ENCODE measurements at regions not wholly inside any gene's neighbourhood (a gene's known extent, or its start where the extent isn't known, plus 50 kb on each side); places are given as distances from the start of the nearest gene placed in this dataset.

DNA sequence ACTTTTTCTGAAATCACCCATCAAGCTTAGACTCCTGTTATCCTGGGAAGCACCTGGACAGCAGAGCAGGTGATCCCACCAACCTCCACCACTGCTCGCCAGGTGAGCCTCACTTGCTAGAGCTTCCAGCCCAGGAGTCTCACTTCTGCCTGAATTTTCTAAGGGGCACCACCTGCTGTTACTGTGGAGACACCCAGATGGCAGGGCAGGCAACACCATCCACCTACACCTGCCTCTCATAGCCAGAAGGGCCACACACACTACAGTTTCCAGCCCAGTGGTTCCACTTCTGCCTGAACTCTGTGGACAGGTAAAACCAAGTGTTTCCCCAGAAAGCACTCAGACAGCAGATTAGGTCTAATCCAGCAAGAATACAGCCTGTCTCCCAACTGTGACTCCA lies 262.0 kb downstream of the ARAP2 start:
- Mint-ChIP-seq H3K9me3 (peaks cover 0 to 10% (median 3%) of the 10 kb centered on the region in 7 donors), H3K27ac (no peak overlapping the region), H3K36me3 (no peaks in the 10 kb centered on the region), H3K4me1 (peaks cover 3% of the 10 kb centered on the region), H3K4me3 (no peak overlapping the region), H3K27me3 (ENCODE audit: low read depth in 3 of 3) (no peaks in the 10 kb centered on the region)
- H3K27ac ChIP-seq (ENCODE audit: low read depth in 1 of 2, low read length in 2 of 2), result no peak overlapping the region
- H3K4me3 ChIP-seq (replicated peaks in 1 of 3; ENCODE audit: low read depth in 2 of 3, low read length in 3 of 3), result no peak overlapping the region
- no peaks in the 10 kb centered on the region for H3K27me3 ChIP-seq (ENCODE audit: control insufficient read depth in 2 of 2, insufficient read depth in 2 of 2, low read length in 2 of 2)
- no peaks in the 10 kb centered on the region for H4K20me1 ChIP-seq (ENCODE audit: insufficient read depth, low read length)
- H3K4me2 ChIP-seq (replicated peaks; ENCODE audit: extremely low read depth, low read length, poor library complexity, severe bottlenecking), result no peak overlapping the region
- intact Hi-C loops (cut with micrococcal nuclease), result no loop called here
- no peak overlapping the region for H3K9ac ChIP-seq (ENCODE audit: insufficient read depth, low read length, poor library complexity, severe bottlenecking)
- H3K4me1 ChIP-seq (ENCODE audit: control insufficient read depth in 1 of 2, insufficient read depth in 2 of 2, low read length in 2 of 2), result no peaks in the 10 kb centered on the region
- H3K9me3 ChIP-seq (replicated peaks in 1 of 2; ENCODE audit: control insufficient read depth in 1 of 2, insufficient read depth in 1 of 2, low read length in 2 of 2), result no peaks in the 10 kb centered on the region
- H3K36me3 ChIP-seq (replicated peaks in 1 of 2; ENCODE audit: control insufficient read depth in 1 of 2, insufficient read depth in 2 of 2, low read length in 2 of 2), result no peaks in the 10 kb centered on the region
- no peaks in the 10 kb centered on the region for H3K79me2 ChIP-seq (ENCODE audit: insufficient read depth, low read length)
- 100% methylated on average over 1 of the region's 1 CpG for WGBS (ENCODE audit: insufficient coverage)
- DNase-seq, result no peak
- H2AFZ ChIP-seq (ENCODE audit: insufficient read depth, low read depth, low read length, poor library complexity, severe bottlenecking), result no peak overlapping the region
- TF ChIP-seq, protein P1, sequence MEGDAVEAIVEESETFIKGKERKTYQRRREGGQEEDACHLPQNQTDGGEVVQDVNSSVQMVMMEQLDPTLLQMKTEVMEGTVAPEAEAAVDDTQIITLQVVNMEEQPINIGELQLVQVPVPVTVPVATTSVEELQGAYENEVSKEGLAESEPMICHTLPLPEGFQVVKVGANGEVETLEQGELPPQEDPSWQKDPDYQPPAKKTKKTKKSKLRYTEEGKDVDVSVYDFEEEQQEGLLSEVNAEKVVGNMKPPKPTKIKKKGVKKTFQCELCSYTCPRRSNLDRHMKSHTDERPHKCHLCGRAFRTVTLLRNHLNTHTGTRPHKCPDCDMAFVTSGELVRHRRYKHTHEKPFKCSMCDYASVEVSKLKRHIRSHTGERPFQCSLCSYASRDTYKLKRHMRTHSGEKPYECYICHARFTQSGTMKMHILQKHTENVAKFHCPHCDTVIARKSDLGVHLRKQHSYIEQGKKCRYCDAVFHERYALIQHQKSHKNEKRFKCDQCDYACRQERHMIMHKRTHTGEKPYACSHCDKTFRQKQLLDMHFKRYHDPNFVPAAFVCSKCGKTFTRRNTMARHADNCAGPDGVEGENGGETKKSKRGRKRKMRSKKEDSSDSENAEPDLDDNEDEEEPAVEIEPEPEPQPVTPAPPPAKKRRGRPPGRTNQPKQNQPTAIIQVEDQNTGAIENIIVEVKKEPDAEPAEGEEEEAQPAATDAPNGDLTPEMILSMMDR (IDR thresholded peaks at IDR 0.05), result no peak

DNA sequence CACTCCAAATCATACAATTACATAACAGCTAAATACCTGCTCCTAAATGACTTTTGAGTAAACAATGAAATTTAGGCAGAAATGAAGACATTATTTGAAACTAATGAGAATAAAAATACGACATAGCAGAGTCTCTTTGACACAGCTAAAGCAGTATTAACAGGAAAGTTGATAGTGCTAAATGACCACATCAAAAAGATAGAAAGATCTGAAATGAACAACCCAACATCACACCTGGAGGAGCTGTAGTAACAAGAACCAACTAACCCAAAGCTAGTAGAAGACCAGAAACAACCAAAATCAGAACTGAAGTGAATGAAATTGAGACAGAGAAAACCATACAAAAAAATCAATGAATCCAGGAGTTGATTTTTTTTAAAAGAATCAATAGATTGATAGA lies 257.8 kb downstream of the ARAP2 start:
- Histone ChIP-seq H3K4me3 (replicated peaks in 1 of 3; ENCODE audit: low read depth in 2 of 3, low read length in 3 of 3) (no peak overlapping the region), H3K27ac (ENCODE audit: low read depth in 1 of 2, low read length in 2 of 2) (no peak overlapping the region), H3K9me3 (replicated peaks in 1 of 2; ENCODE audit: control insufficient read depth in 1 of 2, insufficient read depth in 1 of 2, low read length in 2 of 2) (no peaks in the 10 kb centered on the region), H4K20me1 (ENCODE audit: insufficient read depth, low read length) (no peaks in the 10 kb centered on the region), H3K4me1 (ENCODE audit: control insufficient read depth in 1 of 2, insufficient read depth in 2 of 2, low read length in 2 of 2) (no peaks in the 10 kb centered on the region), H3K79me2 (ENCODE audit: insufficient read depth, low read length) (no peaks in the 10 kb centered on the region), H3K27me3 (ENCODE audit: control insufficient read depth in 2 of 2, insufficient read depth in 2 of 2, low read length in 2 of 2) (no peaks in the 10 kb centered on the region), H2AFZ (ENCODE audit: insufficient read depth, low read depth, low read length, poor library complexity, severe bottlenecking) (no peak overlapping the region), H3K36me3 (replicated peaks in 1 of 2; ENCODE audit: control insufficient read depth in 1 of 2, insufficient read depth in 2 of 2, low read length in 2 of 2) (no peaks in the 10 kb centered on the region), H3K9ac (ENCODE audit: insufficient read depth, low read length, poor library complexity, severe bottlenecking) (no peak overlapping the region), H3K4me2 (replicated peaks; ENCODE audit: extremely low read depth, low read length, poor library complexity, severe bottlenecking) (no peak overlapping the region)
- H3K36me3 Mint-ChIP-seq, result no peaks in the 10 kb centered on the region
- no peaks in the 10 kb centered on the region for H3K27me3 Mint-ChIP-seq (ENCODE audit: low read depth in 3 of 3)
- peaks cover 3% of the 10 kb centered on the region for H3K4me1 Mint-ChIP-seq
- no peak overlapping the region for H3K4me3 Mint-ChIP-seq
- no peak for DNase-seq
- H3K27ac Mint-ChIP-seq, result no peak overlapping the region
- WGBS (ENCODE audit: insufficient coverage), result no CpG with 5 or more reads among the region's 1 CpG
- H3K9me3 Mint-ChIP-seq, result peaks cover 0 to 7% (median 6%) of the 10 kb centered on the region in 7 donors
- TF ChIP-seq, protein P1 (IDR thresholded peaks at IDR 0.05), result no peak
- intact Hi-C loops (cut with micrococcal nuclease), result no loop called here
